Fibroblast of villous mesenchyme (primary cell): ENCODE measurements at regions not wholly inside any gene's neighbourhood (a gene's known extent, or its start where the extent isn't known, plus 50 kb on each side); places are given as distances from the start of the nearest gene placed in this dataset.

Source experiments
- DNase-seq: peaks from one replicate; pipeline ENCODE4 v3.0.0-alpha.2; 2010; ENCODE audit warnings: low read depth
- H3K4me3 ChIP-seq: 2 replicates; pipeline ENCODE4 v1.5.1; 2011; ENCODE audit warnings: low read depth, mild to moderate bottlenecking, low read length
- CTCF ChIP-seq: IDR thresholded peaks from 2 replicates; pipeline ENCODE4 v1.5.1; 2012; ENCODE audit warnings: low read depth, mild to moderate bottlenecking, low read length; ENCODE audit not compliant: insufficient read depth

- no peak for DNase-seq
- TF ChIP-seq CTCF: no peak
- H3K4me3 ChIP-seq: no peak overlapping the region
Observed at GRCh38 chr5:172543484-172544298, 89.4 kb upstream of the SH3PXD2B start.

- TF ChIP-seq CTCF: no peak
- H3K4me3 ChIP-seq: no peak overlapping the region
- no peak for DNase-seq
Observed at GRCh38 chr5:172542651-172543131, 88.4 kb upstream of the SH3PXD2B start.

GRCh38 chr5:172541773-172542136, 87.4 kb upstream of the SH3PXD2B start:
- TF ChIP-seq CTCF: no peak
- DNase-seq: no peak
- H3K4me3 ChIP-seq: no peak overlapping the region

GRCh38 chr5:172541099-172541772, 86.9 kb upstream of the SH3PXD2B start:
- peak; percentile 25 for DNase-seq
- H3K4me3 ChIP-seq: no peak overlapping the region
- no peak for TF ChIP-seq CTCF

- DNase-seq: no peak
- no peak for TF ChIP-seq CTCF
- H3K4me3 ChIP-seq: no peak overlapping the region
Observed at GRCh38 chr5:172540099-172540870, 86.0 kb upstream of the SH3PXD2B start.

- no peak for TF ChIP-seq CTCF
- no peak for DNase-seq
- no peak overlapping the region for H3K4me3 ChIP-seq
Observed at GRCh38 chr5:172535108-172535445, 80.8 kb upstream of the SH3PXD2B start.
